HG03442 (cell line): ENCODE measurements at regions not wholly inside any gene's neighbourhood (a gene's known extent, or its start where the extent isn't known, plus 50 kb on each side); places are given as distances from the start of the nearest gene placed in this dataset.
"Not testable (repeated sequence)": the region's sequence is repeated elsewhere in the genome, so short reads cannot be mapped to it uniquely, and the experiment has no call there.

ENCODE experiments used
- ATAC-seq: cut with Tn5 transposase; IDR thresholded peaks from one replicate; pipeline ENCODE4 v1.9.1; 2021; ENCODE audit warnings: mild to moderate bottlenecking, moderate library complexity; ENCODE audit not compliant: unreplicated experiment

DNA sequence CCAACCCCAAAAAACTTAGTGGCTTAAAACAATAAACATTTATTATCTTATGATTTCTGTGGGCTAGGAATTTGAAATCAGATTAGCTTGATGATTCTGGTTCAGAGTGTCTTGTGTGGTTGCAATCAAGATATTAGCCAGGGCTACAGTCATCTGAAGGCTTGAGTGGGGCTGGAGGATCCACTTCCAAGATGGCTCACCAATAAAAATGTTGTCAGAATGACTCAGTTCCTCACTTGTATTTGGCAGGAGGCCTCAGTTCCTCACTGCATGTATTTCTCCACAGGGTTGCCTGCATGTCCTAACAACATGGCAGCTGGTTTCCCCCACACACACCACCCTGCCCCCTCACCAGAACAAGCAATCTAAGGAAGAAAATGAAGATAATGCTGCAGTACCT is 98.2 kb upstream of the NIPBL start:
- ATAC-seq, result no peak

DNA sequence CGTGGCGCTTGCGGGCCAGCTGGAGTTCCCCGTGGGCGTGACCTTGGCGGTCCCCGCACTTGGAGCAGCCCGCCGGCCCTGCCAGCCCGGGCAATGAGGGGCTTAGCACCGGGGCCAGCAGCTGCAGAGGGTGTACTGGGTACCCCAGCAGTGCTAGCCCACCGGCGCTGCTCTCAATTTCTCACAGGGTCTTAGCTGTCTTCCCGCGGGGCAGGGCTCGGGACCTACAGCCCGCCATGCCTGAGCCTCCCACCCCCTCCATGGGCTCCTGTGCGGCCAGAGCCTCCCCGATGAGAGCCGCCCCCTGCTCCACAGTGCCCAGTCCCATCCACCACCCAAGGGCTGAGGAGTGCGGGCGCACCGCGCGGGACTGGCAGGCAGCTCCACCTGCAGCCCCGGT is 94.0 kb upstream of the NIPBL start:
- not testable (repeated sequence) for ATAC-seq

DNA sequence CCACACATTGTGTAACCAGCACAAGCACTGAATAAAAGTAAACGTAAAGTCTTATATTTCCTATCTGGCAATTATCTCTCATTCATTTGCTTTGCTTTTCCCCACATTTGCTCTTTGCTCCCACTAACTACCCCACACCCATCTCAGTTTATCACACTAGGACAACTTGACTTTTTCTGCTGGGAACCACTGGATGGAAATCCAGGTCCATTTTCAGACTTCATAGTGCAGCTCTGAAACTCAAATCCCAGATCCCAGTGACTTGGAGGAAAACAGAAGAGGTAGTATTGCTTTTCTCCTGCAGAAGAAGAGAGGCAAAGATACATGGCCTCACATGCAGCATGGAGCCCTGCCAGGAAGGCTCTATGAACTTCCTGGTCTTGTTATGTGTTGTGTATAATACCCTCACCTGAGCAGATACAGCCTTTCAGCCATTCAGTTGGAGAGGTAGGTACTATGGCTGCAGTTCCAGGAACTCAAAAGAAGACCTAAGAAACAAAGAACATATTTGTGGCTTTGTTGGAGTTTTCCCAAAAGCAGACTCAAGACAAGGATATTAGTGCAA is 90.0 kb upstream of the NIPBL start:
- no peak for ATAC-seq

DNA sequence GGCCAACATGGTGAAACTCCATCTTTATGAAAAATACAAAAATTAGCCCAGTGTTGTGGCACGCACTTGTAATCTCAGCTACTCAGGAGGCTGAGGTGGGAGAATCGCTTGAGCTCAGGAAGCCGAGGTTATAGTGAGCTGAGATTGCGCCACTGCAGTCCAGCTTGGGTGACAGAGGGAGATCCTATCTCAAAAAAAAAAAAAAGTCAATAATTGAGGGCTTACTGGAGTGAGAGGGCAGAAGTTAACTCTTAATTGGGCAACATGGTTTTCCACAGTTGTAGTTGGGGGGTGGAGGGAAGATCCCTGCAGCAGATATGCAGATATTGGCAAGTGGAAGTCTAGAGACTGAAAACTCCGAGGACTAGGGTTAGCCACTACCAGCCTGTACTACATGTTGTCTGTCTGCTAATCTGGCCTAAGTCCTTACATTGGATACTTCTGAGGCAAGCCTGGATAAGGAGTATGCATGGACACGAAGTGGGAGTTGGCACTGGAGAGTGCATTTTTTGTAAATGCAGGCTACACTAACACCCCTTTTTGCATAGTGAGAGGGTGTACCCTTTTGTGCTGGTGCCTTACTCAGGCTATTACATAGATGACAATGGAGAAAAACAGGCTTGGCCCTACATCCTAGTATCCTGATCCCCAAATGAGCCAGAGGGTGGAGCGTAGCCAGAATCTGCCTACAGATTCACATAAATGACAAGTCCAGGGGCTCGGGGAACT is 89.0 kb upstream of the NIPBL start:
- no peak for ATAC-seq

DNA sequence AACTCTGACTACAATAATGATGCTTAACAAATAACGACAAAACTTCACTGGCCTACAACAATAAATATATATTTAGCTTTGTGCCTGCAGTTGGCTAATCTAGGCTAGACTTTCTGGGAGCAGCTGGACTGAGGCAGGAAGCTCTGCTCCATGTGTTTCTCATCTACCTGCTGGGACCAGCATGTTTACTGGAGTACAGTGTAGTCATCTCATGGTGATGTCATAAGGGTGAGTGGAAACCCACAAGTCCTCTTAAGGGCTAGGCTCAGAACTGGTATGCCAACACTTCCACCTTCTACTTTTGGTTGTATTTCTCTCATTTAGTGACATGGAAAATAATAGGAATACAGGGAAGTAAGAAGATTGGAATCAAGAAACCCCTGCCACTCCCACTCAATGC is 85.7 kb upstream of the NIPBL start:
- no peak for ATAC-seq

DNA sequence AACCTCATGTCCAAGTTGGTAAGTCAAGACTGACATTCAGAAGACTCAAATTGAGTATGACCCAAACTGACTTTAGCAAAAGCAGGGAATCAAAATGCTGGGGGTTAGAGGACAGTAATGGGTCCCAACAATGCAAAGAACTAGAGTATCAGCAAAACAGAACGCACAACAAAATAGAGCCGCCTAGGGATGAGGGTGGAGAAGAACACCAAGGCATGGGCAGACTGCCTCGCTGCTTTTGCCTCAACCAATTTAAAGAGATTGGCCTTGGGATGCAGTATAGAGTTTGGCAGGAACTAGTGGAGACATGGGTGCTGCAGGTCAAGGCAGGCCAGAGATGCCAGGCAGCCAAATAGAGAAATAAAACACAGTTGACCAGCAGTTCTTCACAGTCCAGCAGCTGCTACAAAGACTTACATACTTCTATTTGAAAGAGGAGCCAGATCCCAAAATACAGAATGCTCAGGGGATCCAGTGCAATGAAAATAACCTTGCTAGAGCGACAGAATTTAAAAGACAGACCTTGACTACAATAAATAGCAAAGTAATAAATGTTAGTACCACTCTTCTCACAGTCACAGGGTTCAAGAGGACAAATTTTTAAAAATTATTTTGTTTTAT is 83.9 kb upstream of the NIPBL start:
- ATAC-seq, result no peak

DNA sequence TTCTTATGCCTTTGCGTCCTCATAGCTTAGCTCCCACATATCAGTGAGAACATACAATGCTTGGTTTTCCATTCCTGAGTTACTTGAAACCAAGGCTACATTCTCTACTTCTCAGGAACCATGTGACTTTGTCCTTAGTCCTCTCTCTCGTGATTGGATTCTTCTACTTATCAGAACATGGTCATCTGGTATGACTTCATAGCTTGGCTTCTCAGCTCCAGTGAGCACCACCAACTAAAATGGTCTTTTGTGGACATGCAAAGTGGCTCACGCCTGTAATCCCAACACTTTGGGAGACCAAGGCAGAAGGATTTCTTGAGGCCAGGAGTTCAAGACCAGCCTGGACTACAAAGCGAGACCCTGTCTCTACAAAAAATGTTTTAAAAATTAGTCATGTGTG is 81.2 kb upstream of the NIPBL start:
- ATAC-seq, result no peak

DNA sequence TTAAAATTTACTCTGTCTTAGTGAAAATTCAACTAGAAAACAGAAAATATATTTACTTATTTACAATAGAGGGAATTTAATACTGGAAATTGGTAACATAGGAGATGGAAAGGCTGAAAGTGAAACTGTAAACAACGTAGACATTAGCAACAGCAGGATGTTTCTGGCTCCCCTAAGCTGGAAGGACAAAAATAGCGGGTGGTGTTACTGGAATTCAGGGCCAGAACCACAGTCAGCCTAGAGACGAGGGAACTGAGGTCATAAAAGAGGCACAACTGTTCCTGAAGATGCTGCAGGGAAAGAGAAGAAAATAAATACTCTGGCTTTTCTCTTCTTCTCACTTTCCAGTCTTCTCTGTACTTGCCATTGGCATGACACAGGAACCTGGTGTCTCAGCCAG is 80.4 kb upstream of the NIPBL start:
- no peak for ATAC-seq

DNA sequence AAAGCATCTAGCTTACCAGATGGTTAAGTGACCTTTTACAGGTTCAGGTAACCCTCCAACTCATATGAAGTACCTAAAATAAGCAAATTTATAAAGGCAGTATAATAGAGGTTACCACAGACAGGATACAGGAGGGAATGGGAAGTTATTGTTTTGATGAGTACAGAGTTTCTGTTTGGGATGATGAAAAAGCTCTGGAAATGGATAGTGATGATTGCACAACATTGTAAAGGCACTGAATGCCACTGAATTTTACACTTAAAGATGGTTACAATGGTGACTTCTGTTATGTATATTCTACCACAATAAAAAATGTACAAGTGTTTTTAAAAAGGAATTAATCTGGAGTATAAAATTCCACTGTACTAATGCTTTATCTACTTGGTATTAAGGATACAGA is 75.0 kb upstream of the NIPBL start:
- ATAC-seq, result no peak

DNA sequence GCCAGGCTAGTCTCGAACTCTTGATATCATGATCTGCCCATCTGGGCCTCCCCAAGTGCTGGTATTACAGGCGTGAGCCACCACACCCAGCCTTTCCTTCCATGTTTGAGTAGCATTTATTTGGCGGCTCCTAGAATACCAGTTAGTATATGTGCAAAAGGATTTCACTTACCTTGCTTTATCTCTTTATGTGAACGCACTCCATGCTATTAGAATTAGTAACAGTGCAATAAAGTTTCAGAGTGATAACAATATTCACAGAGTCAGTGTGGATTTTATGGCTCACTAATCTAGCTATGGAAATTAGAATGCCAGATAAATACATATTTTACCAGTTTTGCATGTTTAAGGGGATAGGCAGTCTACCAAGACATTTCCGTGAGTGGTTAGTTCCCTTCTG is 74.4 kb upstream of the NIPBL start:
- ATAC-seq, result no peak

DNA sequence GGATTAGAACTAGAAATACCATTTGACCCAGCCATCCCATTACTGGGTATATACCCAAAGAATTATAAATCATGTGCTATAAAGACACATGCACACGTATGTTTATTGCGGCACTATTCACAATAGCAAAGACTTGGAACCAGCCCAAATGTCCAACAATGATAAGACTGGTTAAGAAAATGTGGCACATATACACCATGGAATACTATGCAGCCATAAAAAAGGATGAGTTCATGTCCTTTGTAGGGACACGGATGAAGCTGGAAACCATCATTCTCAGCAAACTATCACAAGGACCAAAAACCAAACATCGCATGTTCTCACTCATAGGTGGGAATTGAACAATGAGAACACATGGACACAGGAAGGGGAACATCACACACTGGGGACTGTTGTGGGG is 63.3 kb upstream of the NIPBL start:
- not testable (repeated sequence) for ATAC-seq

DNA sequence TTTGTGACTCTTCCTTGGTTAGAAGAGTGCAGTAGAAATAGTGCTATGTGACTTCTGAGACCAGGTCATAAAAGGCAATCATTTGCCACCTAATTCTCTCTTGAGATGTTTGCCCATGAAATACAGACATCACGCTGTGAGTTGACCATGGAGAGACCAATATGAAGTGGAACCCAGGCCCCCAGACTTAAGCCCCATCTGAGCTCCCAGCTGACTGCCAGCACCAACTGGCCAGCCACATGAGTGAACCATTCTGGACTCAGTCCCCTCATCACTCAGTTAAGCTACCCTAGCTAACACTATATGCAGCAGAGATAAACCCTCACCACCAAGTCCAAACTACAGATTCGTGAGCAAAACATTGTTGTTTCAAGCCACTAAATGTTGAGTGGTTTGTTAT is 60.7 kb upstream of the NIPBL start:
- no peak for ATAC-seq

DNA sequence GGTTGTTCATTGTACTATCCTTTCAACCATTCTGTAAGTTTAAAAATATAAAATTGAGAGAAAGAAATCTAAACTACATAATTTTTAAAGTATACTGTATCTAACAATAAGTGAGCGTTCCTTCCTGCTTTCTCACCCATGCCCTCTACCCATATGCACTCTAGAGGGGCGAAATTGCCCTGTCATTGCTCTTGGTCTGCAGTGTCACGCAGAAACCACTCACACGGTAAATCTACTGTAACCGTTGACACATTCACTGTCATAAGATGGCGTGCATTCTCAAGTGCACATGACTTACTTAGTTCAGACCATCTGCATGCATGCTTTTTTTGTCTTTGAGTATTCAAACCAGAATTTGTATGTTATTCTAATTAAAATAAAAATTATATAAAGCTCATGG is 55.7 kb upstream of the NIPBL start:
- ATAC-seq, result no peak

DNA sequence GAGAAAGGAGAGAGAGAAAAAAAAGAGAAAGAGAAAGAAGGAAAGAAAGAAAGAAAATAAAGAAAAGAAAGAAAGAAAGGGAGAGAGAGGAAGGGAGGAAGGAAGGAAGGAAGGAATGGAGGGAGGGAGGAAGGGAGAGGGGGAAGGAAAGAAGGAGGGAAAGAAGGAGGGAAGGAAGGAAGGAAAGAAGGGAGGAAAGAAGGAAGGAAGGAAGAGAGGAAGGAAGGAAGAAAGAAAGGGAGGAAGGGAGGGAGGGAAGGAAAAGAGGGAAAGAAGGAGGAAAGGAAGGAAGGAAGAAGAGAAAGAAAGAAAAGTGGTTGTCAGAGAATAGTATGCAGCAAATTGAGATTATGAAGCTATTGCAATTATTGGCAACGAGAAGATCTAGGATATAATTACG is 49.9 kb upstream of the NIPBL start:
- no peak for ATAC-seq
